ENCODE measurements at regions not wholly inside any gene's neighbourhood (a gene's known extent, or its start where the extent isn't known, plus 50 kb on each side); places are given as distances from the start of the nearest gene placed in this dataset.
"Not testable (repeated sequence)": the region's sequence is repeated elsewhere in the genome, so short reads cannot be mapped to it uniquely, and the experiment has no call there.

DNA sequence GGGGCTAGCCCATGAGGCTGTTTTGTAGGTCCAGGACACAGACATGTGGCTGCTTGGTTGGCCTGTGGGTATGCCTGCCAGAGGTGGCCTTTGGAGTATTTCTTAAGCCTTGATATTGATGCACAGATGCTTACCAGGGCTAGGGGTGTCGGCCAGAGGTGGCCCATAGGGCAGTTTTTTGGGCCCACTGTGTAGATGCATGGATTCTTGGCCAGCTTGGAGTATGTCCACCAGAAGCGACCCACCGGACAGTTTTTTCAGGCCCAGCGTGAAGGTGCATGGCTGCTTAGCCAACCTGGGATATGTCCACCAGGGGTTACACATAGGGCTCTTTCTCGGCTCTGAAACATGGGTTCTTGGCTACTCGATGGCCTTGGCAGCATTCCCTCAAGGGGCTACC, 1199.1 kb downstream of the CNTNAP5 start:
- DNase-seq (ENCODE audit: low spot score), result no peak

DNA sequence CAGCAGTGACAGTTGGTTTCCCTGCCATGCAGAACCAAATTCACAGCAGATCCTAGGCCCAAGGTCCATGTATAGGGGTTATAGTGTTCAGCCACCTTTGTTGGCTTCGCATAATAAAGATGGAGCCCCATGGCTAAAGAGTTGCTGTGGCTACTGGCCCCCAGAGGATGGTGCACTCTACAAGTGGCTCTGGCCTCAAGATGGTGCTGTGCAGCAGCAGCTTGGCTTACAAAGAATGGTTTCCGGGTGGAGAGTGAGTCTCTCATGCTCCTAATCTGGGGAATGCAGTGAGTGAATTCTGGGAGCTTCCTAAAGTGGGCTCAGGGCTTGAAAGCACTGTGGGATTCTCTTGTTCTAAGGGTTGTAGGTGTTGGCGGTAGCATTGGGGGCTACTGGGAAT, 1199.7 kb downstream of the CNTNAP5 start:
- no peak for DNase-seq (ENCODE audit: low spot score)

GRCh38 chr2:125227843-125228392, 1202.8 kb downstream of the CNTNAP5 start:
- DNase-seq (ENCODE audit: low spot score), result no peak

DNA sequence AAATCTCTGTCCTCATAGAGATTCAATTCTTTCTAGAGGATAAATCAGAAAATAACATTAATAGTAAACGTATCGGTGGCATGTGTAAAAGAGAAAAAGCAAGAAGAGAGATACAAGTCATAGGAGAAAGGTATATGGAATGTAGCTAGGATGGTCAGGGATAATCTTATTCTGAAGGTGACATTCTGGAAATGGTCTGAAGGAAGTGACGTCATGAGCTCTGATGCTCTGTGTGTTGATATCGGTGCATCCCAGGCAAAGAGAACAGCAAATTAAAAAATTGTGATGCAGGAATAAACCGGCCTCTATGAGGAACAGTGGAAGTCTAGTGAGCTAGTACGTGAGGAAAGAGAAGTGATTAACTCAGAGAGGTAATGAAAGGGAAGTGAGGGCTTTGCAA, 1215.8 kb downstream of the CNTNAP5 start:
- DNase-seq (ENCODE audit: low spot score), result no peak

DNA sequence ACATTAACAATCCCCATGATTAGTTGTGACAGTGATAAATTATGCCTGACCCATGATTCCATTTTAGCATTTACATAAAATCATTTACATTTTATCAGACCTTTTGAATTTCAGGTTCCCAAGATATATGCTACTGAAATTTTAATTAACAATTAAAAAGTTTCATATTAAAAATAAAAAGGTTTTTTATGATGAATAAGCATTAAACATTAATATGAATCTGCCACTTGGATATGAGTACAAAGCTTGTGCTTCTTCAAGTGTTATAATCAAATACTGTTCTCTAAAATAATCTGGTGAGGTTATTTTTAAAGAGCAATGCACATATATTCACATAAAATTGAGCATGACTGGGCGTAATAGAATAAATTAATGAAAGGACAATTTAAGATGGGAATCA, 1218.0 kb downstream of the CNTNAP5 start:
- no peak for DNase-seq (ENCODE audit: low spot score)

- DNase-seq (ENCODE audit: low spot score), result no peak
Observed at GRCh38 chr2:125254010-125254409, 1228.9 kb downstream of the CNTNAP5 start.

DNA sequence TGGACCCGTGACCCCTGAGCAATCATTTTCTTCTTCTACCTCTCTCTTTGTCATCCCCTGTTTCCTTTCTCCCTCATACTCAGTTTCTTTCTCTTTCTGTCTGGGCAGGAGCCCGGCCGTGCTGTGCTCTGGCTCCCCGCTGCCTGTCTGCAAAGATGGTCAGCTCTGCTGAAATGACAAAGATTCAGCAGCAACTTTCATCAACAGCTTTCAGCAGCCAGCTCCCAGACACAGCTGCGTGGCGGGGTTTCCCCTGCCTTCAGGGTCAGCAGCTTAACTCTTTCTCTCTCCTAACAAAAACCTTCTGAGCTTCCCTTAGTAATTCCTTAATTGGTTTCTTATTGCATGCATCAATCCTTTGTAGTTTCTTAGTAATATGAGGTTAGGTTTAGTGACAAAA, 1234.4 kb downstream of the CNTNAP5 start:
- DNase-seq (ENCODE audit: low spot score), result no peak

GRCh38 chr2:125260366-125260930, 1235.4 kb downstream of the CNTNAP5 start:
- not testable (repeated sequence) for DNase-seq (ENCODE audit: low spot score)

- DNase-seq (ENCODE audit: low spot score), result no peak
Observed at GRCh38 chr2:125264453-125264852, 1239.4 kb downstream of the CNTNAP5 start.

GRCh38 chr2:125267683-125268082, 1242.6 kb downstream of the CNTNAP5 start:
- DNase-seq (ENCODE audit: low spot score), result no peak

GRCh38 chr2:125272651-125273050, 1247.6 kb downstream of the CNTNAP5 start:
- DNase-seq (ENCODE audit: low spot score), result no peak

GRCh38 chr2:125274718-125275117, 1249.6 kb downstream of the CNTNAP5 start:
- no peak for DNase-seq (ENCODE audit: low spot score)

DNA sequence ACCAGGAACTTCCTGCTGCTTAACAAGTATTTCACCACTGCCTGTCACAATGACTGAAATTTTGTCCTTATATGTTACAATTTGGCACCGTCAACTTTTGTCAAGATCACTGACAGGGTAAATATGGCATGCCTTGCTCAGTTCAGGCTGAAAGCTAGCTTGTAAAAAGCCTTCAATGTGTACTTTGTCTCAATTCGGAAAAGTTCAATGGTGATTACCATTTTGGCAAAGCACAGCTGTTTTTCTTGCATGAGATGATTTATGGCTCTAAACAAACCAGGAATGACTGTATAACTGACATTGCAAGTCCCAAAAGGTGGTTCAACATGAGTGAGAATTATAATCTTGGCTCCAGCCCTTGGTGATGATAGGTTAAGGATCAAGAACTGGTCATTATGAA, 1255.2 kb downstream of the CNTNAP5 start:
- DNase-seq (ENCODE audit: low spot score), result no peak

GRCh38 chr2:125281242-125281641, 1256.2 kb downstream of the CNTNAP5 start:
- DNase-seq (ENCODE audit: low spot score), result no peak

DNA sequence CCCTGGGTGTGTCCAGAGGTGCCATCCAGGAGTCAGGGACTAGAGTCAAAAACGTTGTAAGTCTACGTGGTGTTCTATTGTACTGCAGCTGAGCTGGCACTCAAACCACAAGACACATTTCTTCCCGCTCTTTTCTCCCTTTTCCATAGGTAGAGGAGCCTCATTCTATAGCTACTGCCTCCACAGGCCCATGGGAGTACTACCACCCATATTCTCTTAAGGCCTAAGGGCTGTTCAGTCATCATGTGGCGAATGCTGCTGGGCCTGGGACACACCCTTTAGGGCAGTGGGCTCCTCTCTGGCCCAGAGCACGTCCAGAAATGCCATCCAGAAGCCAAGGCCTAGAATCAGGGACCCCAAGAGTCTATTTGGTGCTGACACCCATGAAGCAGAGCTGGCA, 1271.7 kb downstream of the CNTNAP5 start:
- no peak for DNase-seq (ENCODE audit: low spot score)

GRCh38 chr2:125310657-125311364, 1285.7 kb downstream of the CNTNAP5 start:
- no peak for DNase-seq (ENCODE audit: low spot score)

DNA sequence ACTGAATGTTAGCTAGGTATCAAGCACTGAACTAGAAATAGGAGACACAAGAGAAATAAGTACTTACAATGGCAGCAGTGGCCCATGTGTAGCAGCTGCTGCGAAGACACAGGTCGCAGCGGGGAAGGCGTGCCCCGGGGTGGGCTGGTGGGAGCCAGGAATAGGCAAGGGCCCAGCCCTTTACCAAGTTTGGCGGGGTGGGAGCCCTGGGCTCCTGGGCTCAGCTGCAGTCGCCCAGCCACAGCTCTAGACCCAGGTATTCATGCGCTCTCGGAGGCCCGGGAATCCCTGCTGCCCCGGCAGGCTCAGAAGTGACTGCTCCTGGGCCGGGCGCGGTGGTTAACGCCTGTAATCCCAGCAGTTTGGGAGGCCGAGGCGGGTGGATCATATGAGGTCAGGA, 1287.3 kb downstream of the CNTNAP5 start:
- DNase-seq (ENCODE audit: low spot score), result no peak

GRCh38 chr2:125313806-125314205, 1288.7 kb downstream of the CNTNAP5 start:
- DNase-seq (ENCODE audit: low spot score), result no peak

DNA sequence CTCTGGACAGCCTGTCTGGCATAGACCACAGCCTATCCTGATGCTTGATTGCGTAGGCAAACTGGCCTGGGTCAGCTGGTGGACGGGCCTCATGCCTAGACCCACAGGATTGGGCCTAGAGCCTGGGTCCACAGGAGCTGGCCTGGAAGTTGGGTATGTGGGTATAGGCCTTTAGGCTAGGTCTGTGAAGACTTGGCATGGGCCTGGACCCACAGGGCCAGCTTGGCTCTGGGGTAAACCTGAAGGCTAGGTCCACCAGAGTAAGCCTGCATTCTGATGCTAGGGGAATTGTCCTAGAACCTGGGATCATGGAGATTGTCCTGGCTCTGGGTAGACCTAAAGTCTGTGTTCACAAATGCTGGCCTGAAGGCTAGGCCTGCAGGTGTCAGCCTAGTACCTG, 1293.7 kb downstream of the CNTNAP5 start:
- DNase-seq (ENCODE audit: low spot score), result no peak

GRCh38 chr2:125324273-125324672, 1299.2 kb downstream of the CNTNAP5 start:
- DNase-seq (ENCODE audit: low spot score), result no peak

DNA sequence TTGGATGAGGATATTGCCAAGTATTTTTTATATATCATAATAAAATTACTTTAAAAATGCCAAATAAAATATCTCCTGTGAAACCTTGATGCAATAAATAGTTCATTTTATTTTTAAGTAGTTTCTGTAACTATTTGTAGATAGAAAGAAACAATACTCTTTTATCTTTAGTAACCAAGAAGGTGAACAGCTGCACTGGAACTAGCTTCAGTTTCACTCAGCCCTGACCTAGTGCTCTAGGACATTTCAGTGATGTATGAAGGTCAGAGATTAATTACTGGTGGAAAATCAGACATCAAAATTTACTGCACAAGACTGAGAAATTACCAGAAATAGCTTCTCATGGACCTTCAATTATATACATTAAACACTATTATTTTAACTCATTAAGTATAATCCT, 1305.0 kb downstream of the CNTNAP5 start:
- DNase-seq (ENCODE audit: low spot score), result no peak

- DNase-seq (ENCODE audit: low spot score), result no peak
Observed at GRCh38 chr2:125341353-125341752, 1314.6 kb upstream of the GYPC start.

DNA sequence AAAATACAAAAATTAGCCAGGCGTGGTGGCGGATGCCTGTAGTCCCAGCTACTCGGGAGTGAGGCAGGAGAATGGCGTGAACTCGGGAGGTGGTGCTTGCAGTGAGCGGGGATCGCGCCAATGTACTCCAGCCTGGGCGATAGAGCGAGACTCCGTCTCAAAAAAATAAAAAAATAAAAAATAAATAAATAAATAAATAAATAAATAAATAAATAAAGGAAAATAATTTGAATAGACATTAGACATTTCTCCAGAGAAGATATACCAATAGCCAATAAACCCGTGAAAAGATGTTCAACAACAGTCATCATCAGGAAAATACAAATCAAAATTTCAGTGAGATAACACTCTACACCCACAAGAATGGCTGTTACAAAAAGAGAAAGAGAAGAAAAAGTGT, 1302.4 kb upstream of the GYPC start:
- not testable (repeated sequence) for DNase-seq (ENCODE audit: low spot score)
